Neural cell (in vitro differentiated cells): ENCODE measurements at regions not wholly inside any gene's neighbourhood (a gene's known extent, or its start where the extent isn't known, plus 50 kb on each side); places are given as distances from the start of the nearest gene placed in this dataset.

Experiments
- H2AFZ ChIP-seq: fragments of 200-600, 300-800 bp; sonication (generic), shearing (Covaris generic); 2 replicates; pipeline ENCODE4 v1.6.0; 2014; ENCODE audit warnings: low read depth, mild to moderate bottlenecking, antibody characterized with exemption, low read length, moderate library complexity
- H3F3A ChIP-seq: fragments of 200-600 bp; shearing (Covaris generic); 2 replicates; pipeline ENCODE4 v1.6.1; 2016; ENCODE audit warnings: mild to moderate bottlenecking, moderate library complexity, mixed read lengths, antibody characterized with exemption, low read length; ENCODE audit not compliant: insufficient read depth, poor library complexity, severe bottlenecking
- H3K27ac ChIP-seq: fragments of 200-600, 300-800 bp; sonication (generic), shearing (Covaris generic); 2 replicates; pipeline ENCODE4 v1.5.1; 2014; ENCODE audit warnings: mild to moderate bottlenecking, low read length, moderate library complexity
- H3K27me3 ChIP-seq: fragments of 300-800, 200-600 bp; sonication (generic), shearing (Covaris generic); 2 replicates; pipeline ENCODE4 v1.6.0; 2014; ENCODE audit warnings: mild to moderate bottlenecking, low read depth, low read length, moderate library complexity; ENCODE audit not compliant: insufficient read depth
- H3K36me3 ChIP-seq: fragments of 300-800, 200-600 bp; sonication (generic), shearing (Covaris generic); 2 replicates; pipeline ENCODE4 v1.5.1; 2014; ENCODE audit warnings: mild to moderate bottlenecking, antibody characterized with exemption, low read length, moderate library complexity; ENCODE audit not compliant: insufficient read depth
- H3K4me2 ChIP-seq: fragments of 300-800, 200-600 bp; sonication (generic), shearing (Covaris generic); 2 replicates; pipeline ENCODE4 v1.6.0; 2014; ENCODE audit warnings: mild to moderate bottlenecking, low read length
- H3K4me3 ChIP-seq: fragments of 300-800, 200-600 bp; sonication (generic), shearing (Covaris generic); 2 replicates; pipeline ENCODE4 v1.5.1; 2014; ENCODE audit warnings: mild to moderate bottlenecking, low read length, moderate library complexity
- H3K79me2 ChIP-seq: fragments of 200-600 bp; shearing (Covaris generic); replicated peaks from 2 replicates; pipeline ENCODE4 v1.6.0; 2014; ENCODE audit warnings: mild to moderate bottlenecking, low read length, moderate library complexity; ENCODE audit not compliant: insufficient read depth
- H3K9ac ChIP-seq: fragments of 300-800, 200-600 bp; sonication (generic), shearing (Covaris generic); 2 replicates; pipeline ENCODE4 v1.6.1; 2016; ENCODE audit warnings: mild to moderate bottlenecking, low read length, mixed read lengths
- H3K9me2 ChIP-seq: fragments of 200-600 bp; shearing (Covaris generic); 2 replicates; pipeline ENCODE4 v1.6.1; 2016; ENCODE audit warnings: mild to moderate bottlenecking, low read length, mixed read lengths; ENCODE audit not compliant: insufficient read depth
- H3K9me3 ChIP-seq: fragments of 200-600, 300-800 bp; sonication (generic), shearing (Covaris generic); 2 replicates; pipeline ENCODE4 v1.6.1; 2016; ENCODE audit warnings: mild to moderate bottlenecking, mixed run types, low read length, moderate library complexity, mixed read lengths
- H4K20me1 ChIP-seq: fragments of 200-600 bp; shearing (Covaris generic); 2 replicates; pipeline ENCODE4 v1.6.1; 2016; ENCODE audit warnings: mild to moderate bottlenecking, mixed run types; ENCODE audit not compliant: insufficient read depth
- EP300 ChIP-seq: fragments of 450-650 bp; conservative IDR thresholded peaks from 2 replicates; pipeline ENCODE4 v1.6.1; 2014; ENCODE audit warnings: antibody characterized with exemption, mild to moderate bottlenecking, moderate library complexity; ENCODE audit not compliant: poor library complexity, severe bottlenecking
- EZH2 ChIP-seq: fragments of 200-600, 300-800 bp; shearing (Covaris generic), sonication (generic); IDR thresholded peaks from 2 replicates; pipeline ENCODE4 v1.6.1; 2014; ENCODE audit warnings: antibody characterized with exemption, low read length, borderline replicate concordance, mild to moderate bottlenecking; ENCODE audit not compliant: insufficient read depth, poor library complexity, severe bottlenecking
- MXI1 ChIP-seq: fragments of 450-650 bp; conservative IDR thresholded peaks from 2 replicates; pipeline ENCODE4 v1.6.1; 2014; ENCODE audit warnings: antibody characterized with exemption, mild to moderate bottlenecking; ENCODE audit not compliant: poor library complexity, severe bottlenecking
- POLR2AphosphoS5 ChIP-seq: IDR thresholded peaks from 2 replicates; pipeline ENCODE4 v1.6.1; 2012
- RAD21 ChIP-seq: fragments of 450-650 bp; conservative IDR thresholded peaks from 2 replicates; pipeline ENCODE4 v1.6.1; 2014; ENCODE audit warnings: antibody characterized with exemption, mild to moderate bottlenecking, moderate library complexity
- SMC3 ChIP-seq: fragments of 450-650 bp; conservative IDR thresholded peaks from 2 replicates; pipeline ENCODE4 v1.6.1; 2014; ENCODE audit warnings: antibody characterized with exemption, mild to moderate bottlenecking, moderate library complexity; ENCODE audit not compliant: poor library complexity
- TAF1 ChIP-seq: IDR thresholded peaks from 2 replicates; pipeline ENCODE4 v1.6.1; 2012; ENCODE audit warnings: low read depth
- TF ChIP-seq, protein P1 (sequence below): fragments of 450-650 bp; IDR thresholded peaks from 2 replicates; pipeline ENCODE4 v1.5.1; 2014; ENCODE audit warnings: antibody characterized with exemption, mild to moderate bottlenecking, moderate library complexity; ENCODE audit not compliant: poor library complexity, severe bottlenecking
- TF ChIP-seq, protein P2 (sequence below): IDR thresholded peaks from 2 replicates; pipeline ENCODE4 v1.6.1; 2012; ENCODE audit warnings: borderline replicate concordance

DNA sequence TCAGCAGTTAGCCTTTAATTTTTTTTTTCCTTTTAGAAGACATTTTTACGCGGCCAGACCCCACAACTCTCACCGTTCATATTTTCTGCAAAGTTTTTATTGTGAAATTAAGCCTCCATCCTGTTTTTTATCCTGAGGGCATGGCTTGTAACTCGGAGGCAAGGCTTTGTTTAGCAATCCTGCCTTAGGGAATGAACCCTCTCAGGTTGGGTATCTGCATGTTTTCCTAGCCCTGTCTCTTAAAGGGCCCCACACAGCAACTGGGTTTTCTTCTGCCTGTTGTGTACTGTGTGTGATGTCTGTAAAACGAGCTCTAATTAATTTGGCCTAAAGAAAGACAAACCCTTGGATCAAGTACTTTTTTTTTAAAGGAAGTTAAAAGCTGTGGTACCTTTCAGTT lies 130.2 kb upstream of the COBL start:
- H3K36me3 ChIP-seq = no peaks in the 10 kb centered on the region
- TF ChIP-seq, protein P1, sequence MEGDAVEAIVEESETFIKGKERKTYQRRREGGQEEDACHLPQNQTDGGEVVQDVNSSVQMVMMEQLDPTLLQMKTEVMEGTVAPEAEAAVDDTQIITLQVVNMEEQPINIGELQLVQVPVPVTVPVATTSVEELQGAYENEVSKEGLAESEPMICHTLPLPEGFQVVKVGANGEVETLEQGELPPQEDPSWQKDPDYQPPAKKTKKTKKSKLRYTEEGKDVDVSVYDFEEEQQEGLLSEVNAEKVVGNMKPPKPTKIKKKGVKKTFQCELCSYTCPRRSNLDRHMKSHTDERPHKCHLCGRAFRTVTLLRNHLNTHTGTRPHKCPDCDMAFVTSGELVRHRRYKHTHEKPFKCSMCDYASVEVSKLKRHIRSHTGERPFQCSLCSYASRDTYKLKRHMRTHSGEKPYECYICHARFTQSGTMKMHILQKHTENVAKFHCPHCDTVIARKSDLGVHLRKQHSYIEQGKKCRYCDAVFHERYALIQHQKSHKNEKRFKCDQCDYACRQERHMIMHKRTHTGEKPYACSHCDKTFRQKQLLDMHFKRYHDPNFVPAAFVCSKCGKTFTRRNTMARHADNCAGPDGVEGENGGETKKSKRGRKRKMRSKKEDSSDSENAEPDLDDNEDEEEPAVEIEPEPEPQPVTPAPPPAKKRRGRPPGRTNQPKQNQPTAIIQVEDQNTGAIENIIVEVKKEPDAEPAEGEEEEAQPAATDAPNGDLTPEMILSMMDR = no peak
- no peak for TF ChIP-seq RAD21
- TF ChIP-seq EZH2 = no peak
- TF ChIP-seq TAF1 = no peak
- no peak for TF ChIP-seq SMC3
- TF ChIP-seq, protein P2, sequence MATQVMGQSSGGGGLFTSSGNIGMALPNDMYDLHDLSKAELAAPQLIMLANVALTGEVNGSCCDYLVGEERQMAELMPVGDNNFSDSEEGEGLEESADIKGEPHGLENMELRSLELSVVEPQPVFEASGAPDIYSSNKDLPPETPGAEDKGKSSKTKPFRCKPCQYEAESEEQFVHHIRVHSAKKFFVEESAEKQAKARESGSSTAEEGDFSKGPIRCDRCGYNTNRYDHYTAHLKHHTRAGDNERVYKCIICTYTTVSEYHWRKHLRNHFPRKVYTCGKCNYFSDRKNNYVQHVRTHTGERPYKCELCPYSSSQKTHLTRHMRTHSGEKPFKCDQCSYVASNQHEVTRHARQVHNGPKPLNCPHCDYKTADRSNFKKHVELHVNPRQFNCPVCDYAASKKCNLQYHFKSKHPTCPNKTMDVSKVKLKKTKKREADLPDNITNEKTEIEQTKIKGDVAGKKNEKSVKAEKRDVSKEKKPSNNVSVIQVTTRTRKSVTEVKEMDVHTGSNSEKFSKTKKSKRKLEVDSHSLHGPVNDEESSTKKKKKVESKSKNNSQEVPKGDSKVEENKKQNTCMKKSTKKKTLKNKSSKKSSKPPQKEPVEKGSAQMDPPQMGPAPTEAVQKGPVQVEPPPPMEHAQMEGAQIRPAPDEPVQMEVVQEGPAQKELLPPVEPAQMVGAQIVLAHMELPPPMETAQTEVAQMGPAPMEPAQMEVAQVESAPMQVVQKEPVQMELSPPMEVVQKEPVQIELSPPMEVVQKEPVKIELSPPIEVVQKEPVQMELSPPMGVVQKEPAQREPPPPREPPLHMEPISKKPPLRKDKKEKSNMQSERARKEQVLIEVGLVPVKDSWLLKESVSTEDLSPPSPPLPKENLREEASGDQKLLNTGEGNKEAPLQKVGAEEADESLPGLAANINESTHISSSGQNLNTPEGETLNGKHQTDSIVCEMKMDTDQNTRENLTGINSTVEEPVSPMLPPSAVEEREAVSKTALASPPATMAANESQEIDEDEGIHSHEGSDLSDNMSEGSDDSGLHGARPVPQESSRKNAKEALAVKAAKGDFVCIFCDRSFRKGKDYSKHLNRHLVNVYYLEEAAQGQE = no peak
- TF ChIP-seq EP300 = no peak
- no peak for TF ChIP-seq MXI1
- TF ChIP-seq POLR2AphosphoS5 = no peak
- no peaks in the 10 kb centered on the region for H4K20me1 ChIP-seq
- H3K27ac ChIP-seq = no peak overlapping the region
- H3K9ac ChIP-seq = no peak overlapping the region
- H3K9me3 ChIP-seq = no peaks in the 10 kb centered on the region
- no peaks in the 10 kb centered on the region for H3K9me2 ChIP-seq
- no peak overlapping the region for H3K4me3 ChIP-seq
- no peaks in the 10 kb centered on the region for H3K27me3 ChIP-seq
- H3K79me2 ChIP-seq = no peaks in the 10 kb centered on the region
- no peak overlapping the region for H3K4me2 ChIP-seq
- no peaks in the 10 kb centered on the region for H3F3A ChIP-seq
- H2AFZ ChIP-seq = no peak overlapping the region

DNA sequence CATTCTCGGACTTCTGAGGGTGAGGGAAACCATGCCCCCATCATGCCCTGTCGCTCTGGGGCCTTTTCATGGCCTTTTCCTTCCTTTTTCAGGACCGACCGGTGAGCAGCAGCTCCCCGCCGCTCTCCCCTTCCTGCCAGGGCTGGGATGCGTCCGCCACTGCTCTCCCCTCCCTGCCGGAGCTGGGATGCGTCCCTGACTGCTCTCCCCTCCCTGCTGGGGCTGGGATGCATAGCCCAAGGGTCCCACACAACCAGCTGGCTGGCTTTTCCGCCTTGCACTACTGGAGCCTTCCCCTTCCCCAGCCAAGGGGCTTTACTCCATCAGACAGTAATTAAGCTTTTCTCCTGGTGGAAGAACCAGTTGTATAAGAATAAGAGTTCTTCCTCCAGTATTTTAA lies 129.7 kb upstream of the COBL start:
- Histone ChIP-seq H2AFZ (no peak overlapping the region), H3K4me3 (no peak overlapping the region), H3K9ac (no peak overlapping the region), H3K79me2 (no peaks in the 10 kb centered on the region), H3K27me3 (no peaks in the 10 kb centered on the region), H3K27ac (no peak overlapping the region), H4K20me1 (no peaks in the 10 kb centered on the region), H3K4me2 (no peak overlapping the region), H3F3A (no peaks in the 10 kb centered on the region), H3K9me3 (no peaks in the 10 kb centered on the region), H3K9me2 (no peaks in the 10 kb centered on the region), H3K36me3 (no peaks in the 10 kb centered on the region)
- TF ChIP-seq TAF1 (no peak), SMC3 (no peak), EZH2 (no peak), RAD21 (no peak)

DNA sequence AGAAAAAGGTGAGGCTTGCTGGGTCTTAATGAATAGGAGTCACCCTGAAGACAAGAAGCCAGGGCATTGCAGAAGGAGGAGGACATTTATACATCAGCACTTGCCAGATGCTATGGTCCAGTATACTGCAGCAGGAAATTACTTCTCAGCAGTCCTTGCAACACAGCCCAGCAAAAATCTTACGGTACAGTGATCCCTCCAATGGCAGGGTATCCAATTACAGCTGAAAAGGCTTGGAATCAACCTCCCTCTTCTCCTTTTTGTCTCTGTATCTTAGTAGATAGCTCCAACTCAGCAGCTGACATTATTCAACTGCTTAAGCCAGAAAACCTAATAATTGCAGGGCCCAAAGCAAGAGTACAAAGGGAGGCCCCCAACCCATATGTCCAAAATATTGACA lies 128.3 kb upstream of the COBL start:
- H2AFZ ChIP-seq = no peak overlapping the region
- no peaks in the 10 kb centered on the region for H3F3A ChIP-seq
- no peaks in the 10 kb centered on the region for H3K9me3 ChIP-seq
- no peaks in the 10 kb centered on the region for H3K79me2 ChIP-seq
- no peak overlapping the region for H3K9ac ChIP-seq
- H3K27ac ChIP-seq = no peak overlapping the region
- H3K4me3 ChIP-seq = no peak overlapping the region
- TF ChIP-seq, protein P1 = no peak
- TF ChIP-seq MXI1 (no peak), RAD21 (no peak), TAF1 (no peak), SMC3 (no peak), EP300 (no peak), EZH2 (no peak), POLR2AphosphoS5 (no peak)
- TF ChIP-seq, protein P2 = no peak
- no peaks in the 10 kb centered on the region for H4K20me1 ChIP-seq
- no peak overlapping the region for H3K4me2 ChIP-seq
- H3K27me3 ChIP-seq = no peaks in the 10 kb centered on the region
- H3K36me3 ChIP-seq = no peaks in the 10 kb centered on the region
- no peaks in the 10 kb centered on the region for H3K9me2 ChIP-seq
